T-helper 17 cell (primary cell): ENCODE measurements at regions not wholly inside any gene's neighbourhood (a gene's known extent, or its start where the extent isn't known, plus 50 kb on each side); places are given as distances from the start of the nearest gene placed in this dataset.

Experiments used
- ATAC-seq: fragments of 150-1000 bp; cut with Tn5 transposase; 2 replicates; pipeline ENCODE4 v1.10.0; 2021; ENCODE audit warnings: mild to moderate bottlenecking, moderate library complexity
- DNase-seq, 3 donors: peaks; one replicate each; pipeline versions ENCODE4 v3.0.0 to v3.0.0-alpha.2; 2020 to 2021
- H3K9me3 ChIP-seq: one replicate; pipeline ENCODE4 v1.7.0; 2013; ENCODE audit warnings: low read length, mild to moderate bottlenecking; ENCODE audit not compliant: control insufficient read depth, poor library complexity, severe bottlenecking
- H3K27ac Mint-ChIP-seq: one replicate; pipeline ENCODE4 v1.8.0; 2022; ENCODE audit warnings: mild to moderate bottlenecking, moderate library complexity, mixed read lengths
- H3K27me3 Mint-ChIP-seq: one replicate; pipeline ENCODE4 v1.8.0; 2022; ENCODE audit warnings: mixed read lengths
- H3K36me3 Mint-ChIP-seq: one replicate; pipeline ENCODE4 v1.8.0; 2022; ENCODE audit warnings: low read depth, mixed read lengths
- H3K4me1 Mint-ChIP-seq: one replicate; pipeline ENCODE4 v1.8.0; 2022; ENCODE audit warnings: mild to moderate bottlenecking, mixed read lengths
- H3K4me3 Mint-ChIP-seq: one replicate; pipeline ENCODE4 v1.8.0; 2022; ENCODE audit warnings: mild to moderate bottlenecking, moderate library complexity, mixed read lengths

GRCh38 chr11:109785198-109785597 is 308.0 kb upstream of the ZC3H12C start:
- H3K4me3 Mint-ChIP-seq: no peak overlapping the region
- no peak for DNase-seq
- H3K27ac Mint-ChIP-seq: no peak overlapping the region
- no peak for ATAC-seq
- no peaks in the 10 kb centered on the region for H3K36me3 Mint-ChIP-seq
- no peaks in the 10 kb centered on the region for H3K27me3 Mint-ChIP-seq
- no peaks in the 10 kb centered on the region for H3K9me3 ChIP-seq
- H3K4me1 Mint-ChIP-seq: no peaks in the 10 kb centered on the region

- Mint-ChIP-seq H3K4me3 (no peak overlapping the region), H3K4me1 (no peaks in the 10 kb centered on the region), H3K36me3 (no peaks in the 10 kb centered on the region), H3K27ac (no peak overlapping the region), H3K27me3 (no peaks in the 10 kb centered on the region)
- DNase-seq: no peak
- ATAC-seq: no peak
- no peaks in the 10 kb centered on the region for H3K9me3 ChIP-seq
These were observed 307.5 kb upstream of the ZC3H12C start for GRCh38 chr11:109785714-109786113.

DNA sequence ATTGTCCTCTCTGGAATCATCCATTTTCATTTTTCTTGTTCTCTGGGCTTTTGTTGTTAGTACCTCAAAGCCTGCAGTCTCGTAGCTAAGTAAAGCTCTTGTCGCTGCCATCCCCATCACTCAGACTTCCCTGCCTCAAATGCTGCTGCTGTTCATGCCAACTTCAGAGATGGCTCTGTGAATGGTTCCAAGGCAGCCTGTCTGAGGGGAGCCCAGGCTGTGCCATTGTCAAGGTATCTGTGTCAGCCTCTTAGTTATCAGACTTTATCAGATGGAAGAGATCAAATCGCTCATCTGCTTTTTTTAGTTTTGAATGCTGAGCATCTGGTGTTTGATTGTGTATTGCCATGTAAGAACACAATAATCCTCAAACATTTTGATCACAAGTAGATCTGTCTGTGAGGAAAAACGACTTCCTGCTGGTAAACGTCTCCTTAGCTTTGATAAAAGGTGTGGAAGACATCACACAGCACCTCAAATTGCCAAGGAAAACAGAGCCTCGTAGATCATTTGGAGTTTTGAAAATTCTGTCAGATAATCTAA is 304.2 kb upstream of the ZC3H12C start:
- H3K9me3 ChIP-seq: no peaks in the 10 kb centered on the region
- Mint-ChIP-seq H3K36me3 (no peaks in the 10 kb centered on the region), H3K4me3 (no peak overlapping the region), H3K27me3 (no peaks in the 10 kb centered on the region), H3K4me1 (no peaks in the 10 kb centered on the region), H3K27ac (no peak overlapping the region)
- ATAC-seq: no peak
- no peak for DNase-seq

GRCh38 chr11:109789901-109790300 is 303.3 kb upstream of the ZC3H12C start:
- ATAC-seq (no peak), DNase-seq (no peak)
- Mint-ChIP-seq H3K27me3 (no peaks in the 10 kb centered on the region), H3K36me3 (no peaks in the 10 kb centered on the region), H3K27ac (no peak overlapping the region), H3K4me1 (no peaks in the 10 kb centered on the region), H3K4me3 (no peak overlapping the region)
- H3K9me3 ChIP-seq: no peaks in the 10 kb centered on the region

DNA sequence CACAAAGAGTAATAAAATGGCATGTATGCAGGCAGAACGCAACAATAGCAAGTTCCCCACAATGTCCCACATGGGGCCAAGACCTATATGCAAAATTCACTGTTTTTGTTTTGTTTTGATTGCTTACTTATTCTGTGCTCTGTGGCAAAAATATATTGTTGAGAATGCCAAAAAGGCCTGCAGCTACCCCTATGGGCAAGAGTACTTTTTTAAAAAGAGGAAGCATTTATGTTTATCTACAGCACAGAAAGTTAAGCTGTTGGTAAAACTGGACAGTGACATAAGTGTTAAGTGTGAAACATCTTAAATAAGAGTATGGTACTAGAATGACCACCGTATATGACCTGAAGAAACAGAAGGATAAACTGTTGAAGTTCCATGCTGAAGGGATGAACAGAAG is 301.9 kb upstream of the ZC3H12C start:
- DNase-seq (no peak), ATAC-seq (no peak)
- H3K9me3 ChIP-seq: no peaks in the 10 kb centered on the region
- H3K36me3 Mint-ChIP-seq: no peaks in the 10 kb centered on the region
- no peaks in the 10 kb centered on the region for H3K27me3 Mint-ChIP-seq
- no peaks in the 10 kb centered on the region for H3K4me1 Mint-ChIP-seq
- H3K4me3 Mint-ChIP-seq: no peak overlapping the region
- no peak overlapping the region for H3K27ac Mint-ChIP-seq

- no peaks in the 10 kb centered on the region for H3K36me3 Mint-ChIP-seq
- H3K4me1 Mint-ChIP-seq: no peaks in the 10 kb centered on the region
- H3K27ac Mint-ChIP-seq: no peak overlapping the region
- no peak overlapping the region for H3K4me3 Mint-ChIP-seq
- H3K27me3 Mint-ChIP-seq: no peaks in the 10 kb centered on the region
- DNase-seq (no peak), ATAC-seq (no peak)
- H3K9me3 ChIP-seq: no peaks in the 10 kb centered on the region
These were observed 298.7 kb upstream of the ZC3H12C start for GRCh38 chr11:109794501-109794900.

DNA sequence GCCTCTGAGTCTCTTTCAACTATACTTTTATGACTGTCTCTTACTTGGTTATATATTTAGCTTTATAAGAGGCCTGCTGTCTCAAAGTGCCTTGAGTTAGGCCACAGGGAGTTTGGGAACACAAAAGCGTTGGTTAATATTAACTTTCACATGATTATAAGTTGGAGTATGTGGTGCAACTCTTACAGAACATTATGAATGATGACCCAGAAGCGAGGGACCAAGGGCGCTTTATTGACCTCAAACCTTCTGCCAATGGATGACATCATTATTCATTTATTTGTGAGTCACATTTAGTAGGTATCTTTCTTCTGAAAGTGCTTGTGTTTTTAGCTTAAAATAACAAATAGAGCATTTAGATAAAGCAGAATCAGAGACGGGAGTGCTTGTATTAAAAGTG is 298.0 kb upstream of the ZC3H12C start:
- H3K9me3 ChIP-seq: no peaks in the 10 kb centered on the region
- Mint-ChIP-seq H3K4me1 (no peaks in the 10 kb centered on the region), H3K36me3 (no peaks in the 10 kb centered on the region), H3K27me3 (no peaks in the 10 kb centered on the region), H3K27ac (no peak overlapping the region), H3K4me3 (no peak overlapping the region)
- ATAC-seq (no peak), DNase-seq (no peak)

- Mint-ChIP-seq H3K27ac (no peak overlapping the region), H3K4me3 (no peak overlapping the region), H3K4me1 (no peaks in the 10 kb centered on the region), H3K36me3 (no peaks in the 10 kb centered on the region), H3K27me3 (no peaks in the 10 kb centered on the region)
- H3K9me3 ChIP-seq: no peaks in the 10 kb centered on the region
- no peak for ATAC-seq
- DNase-seq: no peak
These were observed 296.9 kb upstream of the ZC3H12C start for GRCh38 chr11:109796253-109796652.

DNA sequence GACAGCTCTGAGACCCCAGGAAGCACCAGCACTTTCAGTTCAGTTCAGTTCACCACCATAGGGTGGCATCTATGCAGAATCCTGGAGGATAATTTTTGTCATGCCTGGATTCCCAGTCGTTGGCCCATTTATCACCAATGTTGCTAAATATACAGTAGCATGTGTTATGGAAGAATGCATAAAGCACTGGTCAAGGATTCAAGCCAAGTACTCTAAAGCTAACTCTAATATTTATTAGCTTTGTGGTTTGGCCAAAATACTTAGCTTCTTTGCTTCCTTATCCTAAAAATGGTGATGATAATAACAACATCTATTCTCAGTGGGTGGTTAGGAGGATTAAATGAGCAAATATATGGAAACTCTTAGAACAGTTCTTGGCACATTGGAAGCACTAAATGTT is 294.7 kb upstream of the ZC3H12C start:
- no peak for DNase-seq
- no peak for ATAC-seq
- Mint-ChIP-seq H3K4me3 (no peak overlapping the region), H3K4me1 (no peaks in the 10 kb centered on the region), H3K36me3 (no peaks in the 10 kb centered on the region), H3K27ac (no peak overlapping the region), H3K27me3 (no peaks in the 10 kb centered on the region)
- no peaks in the 10 kb centered on the region for H3K9me3 ChIP-seq

DNA sequence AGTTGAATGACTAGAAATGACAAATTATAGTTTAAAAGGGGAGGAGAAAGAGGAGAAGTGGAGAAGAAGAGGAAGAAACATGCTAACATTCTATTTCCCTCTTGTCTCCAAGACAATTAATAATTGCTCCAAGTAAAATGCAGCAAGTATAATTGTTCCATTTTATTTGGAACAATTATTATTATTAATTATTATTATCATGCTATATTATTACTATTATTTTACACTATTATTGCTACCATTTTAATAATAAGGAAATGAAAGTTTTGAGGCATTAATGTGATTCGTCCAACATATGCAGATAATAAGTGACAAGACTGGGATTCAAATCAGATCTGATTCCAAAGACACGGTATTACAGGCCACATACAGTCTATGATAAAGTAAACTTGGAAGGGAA is 293.6 kb upstream of the ZC3H12C start:
- no peak for ATAC-seq
- H3K4me1 Mint-ChIP-seq: no peaks in the 10 kb centered on the region
- DNase-seq: no peak
- H3K36me3 Mint-ChIP-seq: no peaks in the 10 kb centered on the region
- no peak overlapping the region for H3K27ac Mint-ChIP-seq
- no peak overlapping the region for H3K4me3 Mint-ChIP-seq
- H3K9me3 ChIP-seq: no peaks in the 10 kb centered on the region
- H3K27me3 Mint-ChIP-seq: no peaks in the 10 kb centered on the region

GRCh38 chr11:109804911-109805310 is 288.3 kb upstream of the ZC3H12C start:
- H3K9me3 ChIP-seq: no peaks in the 10 kb centered on the region
- Mint-ChIP-seq H3K4me3 (no peak overlapping the region), H3K36me3 (no peaks in the 10 kb centered on the region), H3K27me3 (no peaks in the 10 kb centered on the region), H3K27ac (no peak overlapping the region), H3K4me1 (no peaks in the 10 kb centered on the region)
- ATAC-seq (no peak), DNase-seq (no peak)

- no peak for DNase-seq
- H3K9me3 ChIP-seq: no peaks in the 10 kb centered on the region
- Mint-ChIP-seq H3K27me3 (no peaks in the 10 kb centered on the region), H3K36me3 (no peaks in the 10 kb centered on the region), H3K4me3 (no peak overlapping the region), H3K27ac (no peak overlapping the region), H3K4me1 (no peaks in the 10 kb centered on the region)
- no peak for ATAC-seq
These were observed 287.0 kb upstream of the ZC3H12C start for GRCh38 chr11:109806205-109806604.

DNA sequence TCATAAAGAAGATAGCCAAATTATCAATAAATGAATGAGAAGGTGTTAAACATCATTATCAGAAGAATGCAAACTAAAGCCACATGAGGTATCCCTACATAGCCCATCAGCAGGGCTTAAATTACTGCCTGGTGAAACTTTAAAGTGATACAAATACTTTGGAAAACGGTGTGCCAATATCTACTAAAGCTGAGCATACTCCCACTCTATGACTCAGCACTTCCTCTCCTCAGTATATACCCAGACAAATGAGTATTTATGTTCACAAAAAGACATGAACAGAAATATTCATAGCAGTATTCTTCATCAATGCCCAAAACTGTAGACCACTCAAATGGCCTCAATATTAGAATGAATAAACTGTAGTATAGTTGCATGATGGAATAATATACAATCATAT is 284.6 kb upstream of the ZC3H12C start:
- no peak overlapping the region for H3K27ac Mint-ChIP-seq
- H3K4me3 Mint-ChIP-seq: no peak overlapping the region

GRCh38 chr11:109814824-109815223 is 278.4 kb upstream of the ZC3H12C start:
- peaks cover 2% of the 10 kb centered on the region for H3K4me1 Mint-ChIP-seq
- no peaks in the 10 kb centered on the region for H3K36me3 Mint-ChIP-seq
- DNase-seq (no peak), ATAC-seq (no peak)
- no peaks in the 10 kb centered on the region for H3K9me3 ChIP-seq
- H3K27me3 Mint-ChIP-seq: no peaks in the 10 kb centered on the region
- no peak overlapping the region for H3K4me3 Mint-ChIP-seq
- H3K27ac Mint-ChIP-seq: no peak overlapping the region

More for the DNA sequence above, 284.6 kb upstream of the ZC3H12C start:
- H3K9me3 ChIP-seq: no peaks in the 10 kb centered on the region
- no peaks in the 10 kb centered on the region for H3K36me3 Mint-ChIP-seq
- DNase-seq (no peak), ATAC-seq (no peak)
- H3K27me3 Mint-ChIP-seq: no peaks in the 10 kb centered on the region
- H3K4me1 Mint-ChIP-seq: no peaks in the 10 kb centered on the region
